Sigmoid colon (tissue), 6 donors: ENCODE measurements at regions not wholly inside any gene's neighbourhood (a gene's known extent, or its start where the extent isn't known, plus 50 kb on each side); places are given as distances from the start of the nearest gene placed in this dataset.

Experiments
- DNase-seq: peaks from one replicate; pipeline ENCODE4 v3.0.0-alpha.2; 2019
- H3K27ac ChIP-seq, 4 donors: fragments of 200-600 bp; sonication (generic); one replicate each; pipeline ENCODE4 v1.5.1; 2016 to 2019; ENCODE audit warnings: mild to moderate bottlenecking in 1 of 4
- H3K27me3 ChIP-seq, 3 donors: fragments of 200-600 bp; sonication (generic); one replicate each; pipeline ENCODE4 v1.5.1; 2019; ENCODE audit warnings: mild to moderate bottlenecking in 1 of 3
- H3K36me3 ChIP-seq, 4 donors: fragments of 200-600 bp; sonication (generic); one replicate each; pipeline ENCODE4 v1.5.1; 2016 to 2019
- H3K4me1 ChIP-seq, 4 donors: fragments of 200-600 bp; sonication (generic); one replicate each; pipeline ENCODE4 v1.5.1; 2017 to 2019
- H3K4me3 ChIP-seq, 4 donors: fragments of 200-600 bp; sonication (generic); one replicate each; pipeline ENCODE4 v1.5.1; 2017 to 2019; ENCODE audit warnings: mild to moderate bottlenecking in 2 of 4, moderate library complexity in 1 of 4
- H3K9me3 ChIP-seq, 4 donors: fragments of 200-600 bp in 3 of 4; sonication (generic) in 3 of 4; one replicate each; pipeline versions ENCODE4 v1.5.1 to v1.6.1; 2013 to 2019
- EP300 ChIP-seq, 4 donors: sonication (generic); formaldehyde crosslinking; IDR thresholded peaks; one replicate each; pipeline ENCODE4 v1.6.1; 2017; ENCODE audit warnings: antibody characterized with exemption in 4 of 4
- POLR2A ChIP-seq, 2 donors: fragments of 450-650 bp; IDR thresholded peaks; one replicate each; pipeline ENCODE4 v1.6.1; 2016; ENCODE audit warnings: antibody characterized with exemption in 2 of 2, mild to moderate bottlenecking in 2 of 2, moderate library complexity in 2 of 2
- POLR2AphosphoS5 ChIP-seq, 4 donors: sonication (generic); formaldehyde crosslinking; IDR thresholded peaks; one replicate each; pipeline ENCODE4 v1.6.1; 2017; ENCODE audit warnings: antibody characterized with exemption in 4 of 4
- WGBS, 2 donors: extraction: QIAGEN DNeasy Blood & Tissue Kit; methylation state at CpG; one replicate each; pipeline ENCODE4 v1.1.7; 2013; 5-methylcytosine and 5-hydroxymethylcytosine counted together
- intact Hi-C: fragments of 100-400 bp; cut with DNase I; formaldehyde crosslinking; loops from one replicate; pipeline ENCODE4 v1.15.1; 2023
- TF ChIP-seq, protein P1 (sequence below), 4 experiments: fragments of 450-650 bp in 3 of 4; fragments of 200-600 bp in 1 of 4; IDR thresholded peaks; one replicate each; pipeline ENCODE4 v1.5.1; 2016 to 2019; ENCODE audit warnings: antibody characterized with exemption in 4 of 4, mild to moderate bottlenecking in 3 of 4, moderate library complexity in 2 of 4
- donor health status: healthy with polysubstance abuse.
- donor health status: healthy.

DNA sequence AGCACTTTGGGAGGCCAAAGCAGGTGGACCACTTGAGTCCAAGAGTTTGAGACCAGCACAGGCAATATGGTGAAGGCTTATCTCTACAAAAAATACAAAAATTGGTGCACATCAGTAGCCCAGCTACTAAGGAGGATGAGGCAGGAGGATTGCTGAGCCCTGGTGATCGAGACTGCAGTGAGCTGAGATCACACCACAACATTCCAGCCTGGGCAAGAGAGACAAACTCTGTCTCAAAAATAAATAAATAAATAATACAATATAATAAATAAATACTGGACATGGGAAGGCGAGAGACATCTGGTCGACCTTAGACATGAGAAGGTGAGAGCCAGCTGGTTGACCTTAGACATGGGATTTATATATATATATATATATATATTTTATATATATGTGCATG lies 119.8 kb upstream of the SLC38A4 start:
- intact Hi-C loops: no loop called here
- 93 to 94% methylated on average over 3 of the region's 3 CpGs for WGBS, 2 donors
- peaks cover 0 to 11% (median 2%) of the 10 kb centered on the region in 4 donors for H3K4me1 ChIP-seq
- no peak for DNase-seq
- no peak for TF ChIP-seq EP300 (IDR thresholded peaks at IDR 0.05)
- no peak for TF ChIP-seq POLR2A (IDR thresholded peaks at IDR 0.05)
- no peak for TF ChIP-seq POLR2AphosphoS5 (IDR thresholded peaks at IDR 0.05)
- TF ChIP-seq, protein P1, sequence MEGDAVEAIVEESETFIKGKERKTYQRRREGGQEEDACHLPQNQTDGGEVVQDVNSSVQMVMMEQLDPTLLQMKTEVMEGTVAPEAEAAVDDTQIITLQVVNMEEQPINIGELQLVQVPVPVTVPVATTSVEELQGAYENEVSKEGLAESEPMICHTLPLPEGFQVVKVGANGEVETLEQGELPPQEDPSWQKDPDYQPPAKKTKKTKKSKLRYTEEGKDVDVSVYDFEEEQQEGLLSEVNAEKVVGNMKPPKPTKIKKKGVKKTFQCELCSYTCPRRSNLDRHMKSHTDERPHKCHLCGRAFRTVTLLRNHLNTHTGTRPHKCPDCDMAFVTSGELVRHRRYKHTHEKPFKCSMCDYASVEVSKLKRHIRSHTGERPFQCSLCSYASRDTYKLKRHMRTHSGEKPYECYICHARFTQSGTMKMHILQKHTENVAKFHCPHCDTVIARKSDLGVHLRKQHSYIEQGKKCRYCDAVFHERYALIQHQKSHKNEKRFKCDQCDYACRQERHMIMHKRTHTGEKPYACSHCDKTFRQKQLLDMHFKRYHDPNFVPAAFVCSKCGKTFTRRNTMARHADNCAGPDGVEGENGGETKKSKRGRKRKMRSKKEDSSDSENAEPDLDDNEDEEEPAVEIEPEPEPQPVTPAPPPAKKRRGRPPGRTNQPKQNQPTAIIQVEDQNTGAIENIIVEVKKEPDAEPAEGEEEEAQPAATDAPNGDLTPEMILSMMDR (IDR thresholded peaks at IDR 0.05): no peak
- no peak overlapping the region for H3K27ac ChIP-seq
- no peaks in the 10 kb centered on the region for H3K36me3 ChIP-seq
- no peaks in the 10 kb centered on the region for H3K27me3 ChIP-seq
- no peaks in the 10 kb centered on the region for H3K9me3 ChIP-seq
- no peak overlapping the region for H3K4me3 ChIP-seq

DNA sequence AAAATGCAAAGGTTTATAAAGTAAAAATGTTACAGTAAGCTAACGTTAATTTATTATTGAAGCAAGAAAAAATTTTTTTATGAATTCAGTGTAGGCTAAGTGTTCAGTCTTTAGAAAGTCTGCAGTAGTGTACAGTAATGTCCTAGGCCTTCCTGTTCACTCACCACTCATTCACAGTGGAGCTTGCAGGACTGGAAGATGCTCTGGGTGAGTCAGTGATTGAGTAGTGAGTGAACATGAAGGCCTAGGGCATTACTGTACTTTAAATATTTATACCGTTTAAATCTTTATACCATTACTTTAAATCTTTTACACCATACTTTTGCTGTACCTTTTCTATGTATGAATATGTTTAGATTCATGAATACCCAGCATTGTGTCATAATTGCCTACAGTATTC lies 120.3 kb upstream of the SLC38A4 start:
- TF ChIP-seq, protein P1 (IDR thresholded peaks at IDR 0.05): no peak
- TF ChIP-seq POLR2AphosphoS5 (IDR thresholded peaks at IDR 0.05): no peak
- no peak for TF ChIP-seq POLR2A (IDR thresholded peaks at IDR 0.05)
- no peak for TF ChIP-seq EP300 (IDR thresholded peaks at IDR 0.05)
- H3K4me1 ChIP-seq: peaks cover 0 to 11% (median 2%) of the 10 kb centered on the region in 4 donors
- DNase-seq: no peak
- H3K4me3 ChIP-seq: no peak overlapping the region
- H3K9me3 ChIP-seq: no peaks in the 10 kb centered on the region
- H3K36me3 ChIP-seq: no peaks in the 10 kb centered on the region
- H3K27ac ChIP-seq: no peak overlapping the region
- H3K27me3 ChIP-seq: no peaks in the 10 kb centered on the region
- 96% methylated on average over 2 of the region's 2 CpGs for whole genome bisulfite sequencing, 2 donors
- intact Hi-C loops: no loop called here

DNA sequence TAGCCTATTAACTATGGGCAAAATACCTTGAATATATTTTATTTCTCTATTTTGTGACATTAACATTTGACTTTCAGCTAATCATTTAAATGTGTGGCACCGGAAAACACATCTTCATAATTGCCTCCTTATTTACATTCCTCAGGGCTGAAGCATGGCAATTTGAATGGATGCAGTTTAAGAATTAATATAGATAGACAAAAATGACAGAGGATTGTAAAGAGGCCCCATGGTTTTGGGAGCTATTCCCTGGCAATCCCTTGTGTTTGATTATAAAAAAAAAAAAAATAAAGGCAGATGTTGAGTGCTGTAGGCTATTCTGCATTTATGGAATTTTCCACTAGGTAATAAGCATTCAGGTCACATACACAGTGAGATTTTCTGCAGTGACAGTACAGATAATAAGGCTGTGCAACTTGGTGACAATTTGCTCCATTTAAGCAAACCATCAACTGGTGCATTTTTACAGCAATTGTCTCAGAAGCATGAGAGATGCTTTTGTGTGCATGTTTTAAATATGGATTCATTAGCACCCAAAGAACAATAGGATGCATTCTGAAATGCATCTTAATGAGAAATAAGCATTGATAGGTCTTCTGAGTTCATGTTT lies 123.2 kb upstream of the SLC38A4 start:
- WGBS, 2 donors: 74 to 75% methylated on average over 1 of the region's 1 CpG
- Histone ChIP-seq H3K36me3 (no peaks in the 10 kb centered on the region), H3K27ac (no peak overlapping the region), H3K27me3 (no peaks in the 10 kb centered on the region), H3K4me3 (no peak overlapping the region), H3K4me1 (peaks cover 0 to 11% (median 2%) of the 10 kb centered on the region in 4 donors), H3K9me3 (no peaks in the 10 kb centered on the region)
- no peak for DNase-seq
- TF ChIP-seq EP300 (IDR thresholded peaks at IDR 0.05) (no peak), POLR2AphosphoS5 (IDR thresholded peaks at IDR 0.05) (no peak), POLR2A (IDR thresholded peaks at IDR 0.05) (no peak)
- TF ChIP-seq, protein P1 (IDR thresholded peaks at IDR 0.05): no peak
- intact Hi-C loops: no loop called here

DNA sequence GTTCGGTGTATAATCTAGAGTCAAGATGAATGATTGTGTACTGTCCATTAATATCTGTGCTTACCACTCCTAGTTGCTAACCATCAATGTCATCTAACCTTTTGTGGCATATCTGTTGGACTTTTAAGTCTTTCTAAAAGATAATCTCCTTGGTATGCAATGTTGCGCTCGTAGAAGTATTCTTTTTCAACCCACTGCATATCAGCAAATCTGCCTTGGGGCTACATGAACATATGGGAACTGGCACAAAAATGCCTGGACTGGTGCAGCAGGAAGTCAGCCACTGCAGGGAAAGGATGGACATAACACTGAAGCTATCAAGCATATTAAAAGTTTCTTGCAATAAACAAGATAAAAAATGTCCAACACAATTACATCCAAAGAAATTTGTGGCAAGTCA lies 124.3 kb upstream of the SLC38A4 start:
- DNase-seq: no peak
- WGBS, 2 donors: 92 to 95% methylated on average over 3 of the region's 3 CpGs
- Histone ChIP-seq H3K36me3 (no peaks in the 10 kb centered on the region), H3K27me3 (no peaks in the 10 kb centered on the region), H3K4me3 (no peak overlapping the region), H3K27ac (no peak overlapping the region), H3K9me3 (no peaks in the 10 kb centered on the region), H3K4me1 (peaks cover 0 to 11% (median 0%) of the 10 kb centered on the region in 4 donors)
- intact Hi-C loops: no loop called here
- TF ChIP-seq, protein P1 (IDR thresholded peaks at IDR 0.05): no peak
- TF ChIP-seq POLR2AphosphoS5 (IDR thresholded peaks at IDR 0.05): no peak
- no peak for TF ChIP-seq EP300 (IDR thresholded peaks at IDR 0.05)
- TF ChIP-seq POLR2A (IDR thresholded peaks at IDR 0.05): no peak
